GM12878 (cell line): ENCODE measurements at regions not wholly inside any gene's neighbourhood (a gene's known extent, or its start where the extent isn't known, plus 50 kb on each side); places are given as distances from the start of the nearest gene placed in this dataset.

ENCODE experiments used
- ATAC-seq: fragments of 200-7000 bp; cut with Tn5 transposase; 3 replicates; pipeline ENCODE4 v1.9.1; 2020; ENCODE audit warnings: mild to moderate bottlenecking, moderate library complexity
- BruUV-seq: library from RNA; stranded (reverse); fragments of 400-500 nt; replicated peaks from 2 replicates; lab custom pipeline; 2021; lab: Mats Ljungman, UMichigan
- CTCF ChIA-PET: fragments of 300-600 bp; sonication (Branson Sonifier 250); formaldehyde crosslinking; extraction: SDS; loops from one replicate; lab custom pipeline; 2021; ENCODE audit warnings: inconsistent platforms; lab: Yijun Ruan, JAX
- POLR2A ChIA-PET: fragments of 350-600 bp; formaldehyde crosslinking; extraction: SDS; loops from one replicate; lab custom pipeline; 2021; ENCODE audit warnings: inconsistent platforms; lab: Charles Lee
- RAD21 ChIA-PET: fragments of 300-600 bp; sonication (Branson Sonifier 250); formaldehyde crosslinking; loops from one replicate; lab custom pipeline; 2023; ENCODE audit warnings: antibody characterized with exemption; ENCODE audit not compliant: unreplicated experiment; lab: Charles Lee
- SMC1A ChIA-PET: fragments of 300-600 bp; sonication (Branson Sonifier 250); formaldehyde crosslinking; loops from one replicate; lab custom pipeline; 2023; ENCODE audit not compliant: unreplicated experiment, uncharacterized antibody; lab: Charles Lee
- DNase-seq: peaks from one replicate; pipeline ENCODE4 v3.0.0-alpha.2; 2011; ENCODE audit warnings: low read depth, low spot score
- FAIRE-seq: peaks from 3 replicates; lab custom pipeline; 2011; peaks lifted over from hg19 to GRCh38; lab: Jason Lieb, UNC
- H2AFZ ChIP-seq: 2 replicates; pipeline ENCODE4 v1.6.0; 2011; ENCODE audit warnings: low read depth, low read length, control low read depth; ENCODE audit not compliant: control insufficient read depth
- H3K27ac ChIP-seq: 2 replicates; pipeline ENCODE4 v1.5.1; 2011; ENCODE audit warnings: control low read depth; ENCODE audit not compliant: control insufficient read depth, insufficient read depth
- H3K27me3 ChIP-seq, 2 experiments: replicated peaks in 1 of 2; 2 replicates each; pipeline versions ENCODE4 v1.6.0 to v1.6.1; 2011; ENCODE audit warnings: low read length in 1 of 2; ENCODE audit not compliant: control insufficient read depth in 2 of 2, insufficient read depth in 2 of 2
- H3K36me3 ChIP-seq, 2 experiments: 2 replicates each; pipeline ENCODE4 v1.5.1; 2011; ENCODE audit warnings: low read length in 1 of 2; ENCODE audit not compliant: control insufficient read depth in 2 of 2, insufficient read depth in 2 of 2
- H3K4me1 ChIP-seq: 2 replicates; pipeline ENCODE4 v1.6.1; 2011; ENCODE audit warnings: mild to moderate bottlenecking, low read length, moderate library complexity, mixed read lengths; ENCODE audit not compliant: control insufficient read depth, insufficient read depth
- H3K4me2 ChIP-seq: 2 replicates; pipeline ENCODE4 v1.6.0; 2011; ENCODE audit warnings: control low read depth; ENCODE audit not compliant: control insufficient read depth, insufficient read depth
- H3K4me3 ChIP-seq: fragments of 200-600 bp; sonication (generic); 2 replicates; pipeline ENCODE4 v1.5.1; 2016
- H3K79me2 ChIP-seq: 2 replicates; pipeline ENCODE4 v1.6.0; 2011; ENCODE audit warnings: low read length; ENCODE audit not compliant: control insufficient read depth, insufficient read depth
- H3K9ac ChIP-seq: 2 replicates; pipeline ENCODE4 v1.8.0; 2011; ENCODE audit warnings: low read length, control low read depth, mixed read lengths; ENCODE audit not compliant: control insufficient read depth, insufficient read depth
- H3K9me3 ChIP-seq: replicated peaks from 3 replicates; pipeline ENCODE4 v1.5.1; 2011; ENCODE audit warnings: mild to moderate bottlenecking, low read length; ENCODE audit not compliant: control insufficient read depth, insufficient read depth
- H4K20me1 ChIP-seq: 2 replicates; pipeline ENCODE4 v1.6.0; 2011; ENCODE audit not compliant: control insufficient read depth, insufficient read depth
- MEF2A ChIP-seq: IDR thresholded peaks from 2 replicates; pipeline ENCODE4 v1.6.1; 2011; ENCODE audit warnings: low read depth, mild to moderate bottlenecking, low read length, moderate library complexity; ENCODE audit not compliant: insufficient read depth
- POLR2A ChIP-seq: IDR thresholded peaks from 2 replicates; pipeline ENCODE4 v1.6.1; 2011; ENCODE audit warnings: low read depth, mild to moderate bottlenecking, low read length
- RAD21 ChIP-seq: IDR thresholded peaks from 2 replicates; pipeline ENCODE4 v1.6.1; 2011; ENCODE audit warnings: mild to moderate bottlenecking, low read depth, low read length, moderate library complexity; ENCODE audit not compliant: insufficient read depth
- ZSCAN29 ChIP-seq: fragments of 450-650 bp; IDR thresholded peaks from 2 replicates; pipeline ENCODE4 v1.6.1; 2017; ENCODE audit warnings: mild to moderate bottlenecking, moderate library complexity
- WGBS: methylation state at CpG from one replicate; pipeline ENCODE4 v1.1.6; 2016; ENCODE audit warnings: low lambda C conversion rate; ENCODE audit not compliant: insufficient replicate concordance, insufficient coverage; ENCODE audit errors: missing lambda C conversion rate; 5-methylcytosine and 5-hydroxymethylcytosine counted together
- in situ Hi-C: fragments of 300-500 bp; cut with MboI; formaldehyde crosslinking; loops from 9 replicates; pipeline ENCODE4 v1.14.3; 2018; ENCODE audit warnings: mixed read lengths
- intact Hi-C: fragments of 100-400 bp; cut with micrococcal nuclease; formaldehyde crosslinking; loops from one replicate; pipeline ENCODE4 v1.14.2; 2022; ENCODE audit not compliant: unreplicated experiment
- TF ChIP-seq, protein P1 (sequence below): IDR thresholded peaks from 2 replicates; pipeline ENCODE4 v1.6.1; 2012; ENCODE audit warnings: improper control_type of control experiment, low read depth, low read length; ENCODE audit not compliant: insufficient replicate concordance
- TF ChIP-seq, protein P2 (sequence below): fragments of 450-650 bp; IDR thresholded peaks from 2 replicates; pipeline ENCODE4 v1.6.1; 2018; ENCODE audit warnings: mild to moderate bottlenecking, low read depth, moderate library complexity; ENCODE audit not compliant: partially characterized antibody
- TF ChIP-seq, protein P3 (sequence below): fragments of 450-650 bp; IDR thresholded peaks from 2 replicates; pipeline ENCODE4 v1.6.1; 2016; ENCODE audit warnings: mild to moderate bottlenecking, moderate library complexity, borderline replicate concordance
- TF ChIP-seq, protein P4 (sequence below): fragments of 450-650 bp; IDR thresholded peaks from 2 replicates; pipeline ENCODE4 v1.6.1; 2018; ENCODE audit warnings: borderline replicate concordance, mild to moderate bottlenecking; ENCODE audit not compliant: partially characterized antibody

DNA sequence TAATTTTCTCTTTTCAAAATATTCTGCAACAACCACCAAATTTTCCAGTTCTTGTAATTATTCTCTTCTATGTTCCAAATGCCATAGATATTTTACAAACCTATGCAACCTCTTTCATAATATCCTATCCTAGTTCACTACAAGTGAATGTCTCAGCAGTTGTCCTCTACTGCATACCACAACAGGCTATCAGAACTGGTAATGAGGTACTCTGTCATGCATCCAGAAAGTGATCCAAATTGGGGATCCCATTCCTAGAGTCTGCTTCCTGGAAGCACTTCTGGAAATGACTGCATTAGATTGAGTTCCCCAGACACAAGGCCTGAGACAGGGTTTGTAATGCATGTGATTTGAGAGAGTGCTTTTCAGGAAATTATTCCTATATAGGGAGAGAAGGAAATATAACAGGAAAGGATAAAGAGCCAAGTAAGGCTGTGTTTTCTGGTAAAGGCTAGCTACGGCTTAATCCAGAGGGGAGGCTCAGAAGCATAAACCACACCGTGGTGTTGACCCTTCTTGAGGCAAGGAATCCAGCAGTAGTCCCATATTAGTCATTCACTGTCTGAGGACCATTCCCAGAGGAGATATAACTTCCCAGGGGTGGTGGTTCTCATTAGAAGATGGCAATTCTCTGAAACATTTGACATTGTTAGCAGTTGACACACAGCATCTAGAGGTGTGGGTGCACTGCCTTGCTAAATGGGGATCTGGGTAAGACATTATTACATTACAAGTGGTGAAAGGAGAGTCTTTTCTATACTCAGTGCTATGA lies 80.3 kb upstream of the FST start:
- in situ Hi-C loops (no loop called here), intact Hi-C loops (no loop called here)
- CTCF ChIA-PET = no interaction called here
- Histone ChIP-seq H3K4me1 (no peaks in the 10 kb centered on the region), H3K9me3 (no peaks in the 10 kb centered on the region), H4K20me1 (no peaks in the 10 kb centered on the region), H3K27ac (no peak overlapping the region), H3K9ac (no peak overlapping the region), H3K4me2 (no peak overlapping the region), H2AFZ (no peak overlapping the region), H3K4me3 (no peak overlapping the region), H3K36me3 (no peaks in the 10 kb centered on the region), H3K79me2 (no peaks in the 10 kb centered on the region), H3K27me3 (no peaks in the 10 kb centered on the region)
- POLR2A ChIA-PET = no interaction called here
- DNase-seq (no peak), FAIRE-seq (no peak), ATAC-seq (no peak)
- no TSS peak for BruUV-seq
- SMC1A ChIA-PET = no interaction called here
- RAD21 ChIA-PET = no interaction called here
- WGBS = 15% methylated on average over 2 of the region's 2 CpGs
- TF ChIP-seq, protein P1, sequence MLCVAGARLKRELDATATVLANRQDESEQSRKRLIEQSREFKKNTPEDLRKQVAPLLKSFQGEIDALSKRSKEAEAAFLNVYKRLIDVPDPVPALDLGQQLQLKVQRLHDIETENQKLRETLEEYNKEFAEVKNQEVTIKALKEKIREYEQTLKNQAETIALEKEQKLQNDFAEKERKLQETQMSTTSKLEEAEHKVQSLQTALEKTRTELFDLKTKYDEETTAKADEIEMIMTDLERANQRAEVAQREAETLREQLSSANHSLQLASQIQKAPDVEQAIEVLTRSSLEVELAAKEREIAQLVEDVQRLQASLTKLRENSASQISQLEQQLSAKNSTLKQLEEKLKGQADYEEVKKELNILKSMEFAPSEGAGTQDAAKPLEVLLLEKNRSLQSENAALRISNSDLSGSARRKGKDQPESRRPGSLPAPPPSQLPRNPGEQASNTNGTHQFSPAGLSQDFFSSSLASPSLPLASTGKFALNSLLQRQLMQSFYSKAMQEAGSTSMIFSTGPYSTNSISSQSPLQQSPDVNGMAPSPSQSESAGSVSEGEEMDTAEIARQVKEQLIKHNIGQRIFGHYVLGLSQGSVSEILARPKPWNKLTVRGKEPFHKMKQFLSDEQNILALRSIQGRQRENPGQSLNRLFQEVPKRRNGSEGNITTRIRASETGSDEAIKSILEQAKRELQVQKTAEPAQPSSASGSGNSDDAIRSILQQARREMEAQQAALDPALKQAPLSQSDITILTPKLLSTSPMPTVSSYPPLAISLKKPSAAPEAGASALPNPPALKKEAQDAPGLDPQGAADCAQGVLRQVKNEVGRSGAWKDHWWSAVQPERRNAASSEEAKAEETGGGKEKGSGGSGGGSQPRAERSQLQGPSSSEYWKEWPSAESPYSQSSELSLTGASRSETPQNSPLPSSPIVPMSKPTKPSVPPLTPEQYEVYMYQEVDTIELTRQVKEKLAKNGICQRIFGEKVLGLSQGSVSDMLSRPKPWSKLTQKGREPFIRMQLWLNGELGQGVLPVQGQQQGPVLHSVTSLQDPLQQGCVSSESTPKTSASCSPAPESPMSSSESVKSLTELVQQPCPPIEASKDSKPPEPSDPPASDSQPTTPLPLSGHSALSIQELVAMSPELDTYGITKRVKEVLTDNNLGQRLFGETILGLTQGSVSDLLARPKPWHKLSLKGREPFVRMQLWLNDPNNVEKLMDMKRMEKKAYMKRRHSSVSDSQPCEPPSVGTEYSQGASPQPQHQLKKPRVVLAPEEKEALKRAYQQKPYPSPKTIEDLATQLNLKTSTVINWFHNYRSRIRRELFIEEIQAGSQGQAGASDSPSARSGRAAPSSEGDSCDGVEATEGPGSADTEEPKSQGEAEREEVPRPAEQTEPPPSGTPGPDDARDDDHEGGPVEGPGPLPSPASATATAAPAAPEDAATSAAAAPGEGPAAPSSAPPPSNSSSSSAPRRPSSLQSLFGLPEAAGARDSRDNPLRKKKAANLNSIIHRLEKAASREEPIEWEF = no peak
- TF ChIP-seq, protein P2, sequence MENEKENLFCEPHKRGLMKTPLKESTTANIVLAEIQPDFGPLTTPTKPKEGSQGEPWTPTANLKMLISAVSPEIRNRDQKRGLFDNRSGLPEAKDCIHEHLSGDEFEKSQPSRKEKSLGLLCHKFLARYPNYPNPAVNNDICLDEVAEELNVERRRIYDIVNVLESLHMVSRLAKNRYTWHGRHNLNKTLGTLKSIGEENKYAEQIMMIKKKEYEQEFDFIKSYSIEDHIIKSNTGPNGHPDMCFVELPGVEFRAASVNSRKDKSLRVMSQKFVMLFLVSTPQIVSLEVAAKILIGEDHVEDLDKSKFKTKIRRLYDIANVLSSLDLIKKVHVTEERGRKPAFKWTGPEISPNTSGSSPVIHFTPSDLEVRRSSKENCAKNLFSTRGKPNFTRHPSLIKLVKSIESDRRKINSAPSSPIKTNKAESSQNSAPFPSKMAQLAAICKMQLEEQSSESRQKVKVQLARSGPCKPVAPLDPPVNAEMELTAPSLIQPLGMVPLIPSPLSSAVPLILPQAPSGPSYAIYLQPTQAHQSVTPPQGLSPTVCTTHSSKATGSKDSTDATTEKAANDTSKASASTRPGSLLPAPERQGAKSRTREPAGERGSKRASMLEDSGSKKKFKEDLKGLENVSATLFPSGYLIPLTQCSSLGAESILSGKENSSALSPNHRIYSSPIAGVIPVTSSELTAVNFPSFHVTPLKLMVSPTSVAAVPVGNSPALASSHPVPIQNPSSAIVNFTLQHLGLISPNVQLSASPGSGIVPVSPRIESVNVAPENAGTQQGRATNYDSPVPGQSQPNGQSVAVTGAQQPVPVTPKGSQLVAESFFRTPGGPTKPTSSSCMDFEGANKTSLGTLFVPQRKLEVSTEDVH = no peak
- TF ChIP-seq, protein P3, sequence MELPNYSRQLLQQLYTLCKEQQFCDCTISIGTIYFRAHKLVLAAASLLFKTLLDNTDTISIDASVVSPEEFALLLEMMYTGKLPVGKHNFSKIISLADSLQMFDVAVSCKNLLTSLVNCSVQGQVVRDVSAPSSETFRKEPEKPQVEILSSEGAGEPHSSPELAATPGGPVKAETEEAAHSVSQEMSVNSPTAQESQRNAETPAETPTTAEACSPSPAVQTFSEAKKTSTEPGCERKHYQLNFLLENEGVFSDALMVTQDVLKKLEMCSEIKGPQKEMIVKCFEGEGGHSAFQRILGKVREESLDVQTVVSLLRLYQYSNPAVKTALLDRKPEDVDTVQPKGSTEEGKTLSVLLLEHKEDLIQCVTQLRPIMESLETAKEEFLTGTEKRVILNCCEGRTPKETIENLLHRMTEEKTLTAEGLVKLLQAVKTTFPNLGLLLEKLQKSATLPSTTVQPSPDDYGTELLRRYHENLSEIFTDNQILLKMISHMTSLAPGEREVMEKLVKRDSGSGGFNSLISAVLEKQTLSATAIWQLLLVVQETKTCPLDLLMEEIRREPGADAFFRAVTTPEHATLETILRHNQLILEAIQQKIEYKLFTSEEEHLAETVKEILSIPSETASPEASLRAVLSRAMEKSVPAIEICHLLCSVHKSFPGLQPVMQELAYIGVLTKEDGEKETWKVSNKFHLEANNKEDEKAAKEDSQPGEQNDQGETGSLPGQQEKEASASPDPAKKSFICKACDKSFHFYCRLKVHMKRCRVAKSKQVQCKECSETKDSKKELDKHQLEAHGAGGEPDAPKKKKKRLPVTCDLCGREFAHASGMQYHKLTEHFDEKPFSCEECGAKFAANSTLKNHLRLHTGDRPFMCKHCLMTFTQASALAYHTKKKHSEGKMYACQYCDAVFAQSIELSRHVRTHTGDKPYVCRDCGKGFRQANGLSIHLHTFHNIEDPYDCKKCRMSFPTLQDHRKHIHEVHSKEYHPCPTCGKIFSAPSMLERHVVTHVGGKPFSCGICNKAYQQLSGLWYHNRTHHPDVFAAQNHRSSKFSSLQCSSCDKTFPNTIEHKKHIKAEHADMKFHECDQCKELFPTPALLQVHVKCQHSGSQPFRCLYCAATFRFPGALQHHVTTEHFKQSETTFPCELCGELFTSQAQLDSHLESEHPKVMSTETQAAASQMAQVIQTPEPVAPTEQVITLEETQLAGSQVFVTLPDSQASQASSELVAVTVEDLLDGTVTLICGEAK = no peak
- TF ChIP-seq RAD21 (no peak), MEF2A (no peak), ZSCAN29 (no peak), POLR2A (no peak)
- TF ChIP-seq, protein P4, sequence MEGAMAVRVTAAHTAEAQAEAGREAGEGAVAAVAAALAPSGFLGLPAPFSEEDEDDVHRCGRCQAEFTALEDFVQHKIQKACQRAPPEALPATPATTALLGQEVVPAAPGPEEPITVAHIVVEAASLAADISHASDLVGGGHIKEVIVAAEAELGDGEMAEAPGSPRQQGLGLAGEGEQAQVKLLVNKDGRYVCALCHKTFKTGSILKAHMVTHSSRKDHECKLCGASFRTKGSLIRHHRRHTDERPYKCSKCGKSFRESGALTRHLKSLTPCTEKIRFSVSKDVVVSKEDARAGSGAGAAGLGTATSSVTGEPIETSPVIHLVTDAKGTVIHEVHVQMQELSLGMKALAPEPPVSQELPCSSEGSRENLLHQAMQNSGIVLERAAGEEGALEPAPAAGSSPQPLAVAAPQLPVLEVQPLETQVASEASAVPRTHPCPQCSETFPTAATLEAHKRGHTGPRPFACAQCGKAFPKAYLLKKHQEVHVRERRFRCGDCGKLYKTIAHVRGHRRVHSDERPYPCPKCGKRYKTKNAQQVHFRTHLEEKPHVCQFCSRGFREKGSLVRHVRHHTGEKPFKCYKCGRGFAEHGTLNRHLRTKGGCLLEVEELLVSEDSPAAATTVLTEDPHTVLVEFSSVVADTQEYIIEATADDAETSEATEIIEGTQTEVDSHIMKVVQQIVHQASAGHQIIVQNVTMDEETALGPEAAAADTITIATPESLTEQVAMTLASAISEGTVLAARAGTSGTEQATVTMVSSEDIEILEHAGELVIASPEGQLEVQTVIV = no peak
